Activated T-cell treated with anti-CD3 and anti-CD28 coated beads for 1 hour (primary cell): ENCODE measurements at regions not wholly inside any gene's neighbourhood (a gene's known extent, or its start where the extent isn't known, plus 50 kb on each side); places are given as distances from the start of the nearest gene placed in this dataset.

ENCODE experiments used
- DNase-seq: peaks from one replicate; pipeline ENCODE4 v3.0.0-alpha.2; 2020; ENCODE audit warnings: low read depth

GRCh38 chr5:96067251-96067650 lies 105.6 kb upstream of the ELL2 start:
- no peak for DNase-seq

- no peak for DNase-seq
These were observed 104.7 kb upstream of the ELL2 start for GRCh38 chr5:96066386-96066719.

- DNase-seq: no peak
These were observed 104.2 kb upstream of the ELL2 start for GRCh38 chr5:96065685-96066385.

- DNase-seq: no peak
These were observed 103.2 kb upstream of the ELL2 start for GRCh38 chr5:96064877-96065276.

- DNase-seq: no peak
These were observed 101.2 kb upstream of the ELL2 start for GRCh38 chr5:96062836-96063235.

- no peak for DNase-seq
These were observed 96.4 kb upstream of the ELL2 start for GRCh38 chr5:96058084-96058483.

GRCh38 chr5:96054311-96055030 lies 92.8 kb upstream of the ELL2 start:
- no peak for DNase-seq

GRCh38 chr5:96053063-96053735 lies 91.5 kb upstream of the ELL2 start:
- DNase-seq: no peak

GRCh38 chr5:96052374-96052773 lies 90.7 kb upstream of the ELL2 start:
- no peak for DNase-seq

- DNase-seq: no peak
These were observed 89.8 kb upstream of the ELL2 start for GRCh38 chr5:96051401-96051830.

- DNase-seq: no peak
These were observed 88.7 kb upstream of the ELL2 start for GRCh38 chr5:96050273-96050880.

GRCh38 chr5:96049398-96050272 lies 88.0 kb upstream of the ELL2 start:
- DNase-seq: no peak

- DNase-seq: no peak
These were observed 87.1 kb upstream of the ELL2 start for GRCh38 chr5:96048763-96049162.

- DNase-seq: no peak
These were observed 84.2 kb upstream of the ELL2 start for GRCh38 chr5:96045888-96046287.

- DNase-seq: no peak
These were observed 81.8 kb upstream of the ELL2 start for GRCh38 chr5:96043446-96043845.

GRCh38 chr5:96037128-96037527 lies 75.5 kb upstream of the ELL2 start:
- DNase-seq: no peak

- no peak for DNase-seq
These were observed 74.7 kb upstream of the ELL2 start for GRCh38 chr5:96036301-96036700.

GRCh38 chr5:96035796-96036195 lies 74.1 kb upstream of the ELL2 start:
- no peak for DNase-seq

- no peak for DNase-seq
These were observed 71.5 kb upstream of the ELL2 start for GRCh38 chr5:96033116-96033515.

GRCh38 chr5:96031811-96032261 lies 70.2 kb upstream of the ELL2 start:
- DNase-seq: no peak

- DNase-seq: no peak
These were observed 69.5 kb upstream of the ELL2 start for GRCh38 chr5:96031180-96031579.
